Breast epithelium (tissue), 4 donors: ENCODE measurements at regions not wholly inside any gene's neighbourhood (a gene's known extent, or its start where the extent isn't known, plus 50 kb on each side); places are given as distances from the start of the nearest gene placed in this dataset.
A peak's percentile ranks its signal among the peaks of the same experiment; 100 is the strongest.

Experiments used
- DNase-seq, 2 donors: peaks; one replicate each; pipeline ENCODE4 v3.0.0-alpha.2; 2019; ENCODE audit warnings: low spot score in 2 of 2
- H3K27ac ChIP-seq, 2 donors: fragments of 200-600 bp; sonication (generic) in 1 of 2; one replicate each; pipeline ENCODE4 v1.5.1; 2016 to 2019; ENCODE audit warnings: mild to moderate bottlenecking in 1 of 2
- H3K27me3 ChIP-seq, 2 donors: fragments of 200-600 bp; sonication (generic) in 1 of 2; one replicate each; pipeline versions ENCODE4 v1.5.1 to v1.6.0; 2017 to 2019; ENCODE audit warnings: control low read depth in 1 of 2, mild to moderate bottlenecking in 1 of 2
- H3K36me3 ChIP-seq: fragments of 200-600 bp; one replicate; pipeline ENCODE4 v1.5.1; 2019
- H3K4me1 ChIP-seq, 2 donors: fragments of 200-600 bp; sonication (generic); one replicate each; pipeline ENCODE4 v1.5.1; 2016 to 2019; ENCODE audit warnings: control low read depth in 1 of 2
- H3K4me3 ChIP-seq, 3 donors: fragments of 200-600 bp; sonication (generic); 1 replicate in 2 of 3; 2 replicates in 1 of 3; pipeline ENCODE4 v1.5.1; 2016 to 2019; ENCODE audit warnings: mild to moderate bottlenecking in 3 of 3, moderate library complexity in 2 of 3
- H3K9me3 ChIP-seq, 2 donors: fragments of 200-600 bp; sonication (generic) in 1 of 2; one replicate each; pipeline ENCODE4 v1.5.1; 2016 to 2019; ENCODE audit warnings: control low read depth in 1 of 2
- CTCF ChIP-seq, 3 donors: fragments of 450-650 bp; IDR thresholded peaks; one replicate each; pipeline ENCODE4 v1.5.1; 2016 to 2017; ENCODE audit warnings: antibody characterized with exemption in 3 of 3, mild to moderate bottlenecking in 3 of 3, moderate library complexity in 3 of 3
- POLR2A ChIP-seq: fragments of 450-650 bp; IDR thresholded peaks from one replicate; pipeline ENCODE4 v1.6.1; 2016; ENCODE audit warnings: antibody characterized with exemption, mild to moderate bottlenecking, moderate library complexity
- POLR2AphosphoS5 ChIP-seq, 3 donors: sonication (generic); formaldehyde crosslinking; IDR thresholded peaks; one replicate each; pipeline ENCODE4 v1.6.1; 2017; ENCODE audit warnings: antibody characterized with exemption in 3 of 3
- intact Hi-C: fragments of 100-400 bp; cut with DNase I; formaldehyde crosslinking; loops from one replicate; pipeline ENCODE4 v1.15.1; 2023; ENCODE audit warnings: low total_unique reads

GRCh38 chrX:20954014-20954413 is 420.2 kb upstream of the CNKSR2 start:
- intact Hi-C loops = no loop called here
- TF ChIP-seq POLR2A = no peak
- no peak for TF ChIP-seq POLR2AphosphoS5 (IDR thresholded peaks at IDR 0.05)
- TF ChIP-seq CTCF (IDR thresholded peaks at IDR 0.05) = no peak
- no peaks in the 10 kb centered on the region for H3K4me1 ChIP-seq
- no peaks in the 10 kb centered on the region for H3K27me3 ChIP-seq
- no peak overlapping the region for H3K27ac ChIP-seq
- no peaks in the 10 kb centered on the region for H3K36me3 ChIP-seq
- H3K9me3 ChIP-seq = no peaks in the 10 kb centered on the region
- DNase-seq = no peak
- H3K4me3 ChIP-seq = no peak overlapping the region

- Histone ChIP-seq H3K27me3 (no peaks in the 10 kb centered on the region), H3K36me3 (no peaks in the 10 kb centered on the region), H3K9me3 (no peaks in the 10 kb centered on the region), H3K27ac (no peak overlapping the region), H3K4me3 (no peak overlapping the region), H3K4me1 (no peaks in the 10 kb centered on the region)
- TF ChIP-seq POLR2A (no peak), CTCF (IDR thresholded peaks at IDR 0.05) (no peak), POLR2AphosphoS5 (IDR thresholded peaks at IDR 0.05) (no peak)
- DNase-seq = no peak
- intact Hi-C loops = no loop called here
These were observed 422.0 kb upstream of the CNKSR2 start for GRCh38 chrX:20952180-20952579.

GRCh38 chrX:20951016-20951810 is 423.0 kb upstream of the CNKSR2 start:
- H3K9me3 ChIP-seq = no peaks in the 10 kb centered on the region
- H3K27ac ChIP-seq = peak overlapping the region in 1 of 2 donors; percentile 63
- no peaks in the 10 kb centered on the region for H3K36me3 ChIP-seq
- no peak overlapping the region for H3K4me3 ChIP-seq
- H3K4me1 ChIP-seq = no peaks in the 10 kb centered on the region
- TF ChIP-seq CTCF (IDR thresholded peaks at IDR 0.05) (no peak), POLR2AphosphoS5 (IDR thresholded peaks at IDR 0.05) (no peak), POLR2A (no peak)
- peak in 1 of 2 donors; percentile 64 for DNase-seq
- intact Hi-C loops = no loop called here
- no peaks in the 10 kb centered on the region for H3K27me3 ChIP-seq

- DNase-seq = no peak
- H3K36me3 ChIP-seq = no peaks in the 10 kb centered on the region
- H3K27ac ChIP-seq = no peak overlapping the region
- H3K9me3 ChIP-seq = no peaks in the 10 kb centered on the region
- no peaks in the 10 kb centered on the region for H3K4me1 ChIP-seq
- H3K27me3 ChIP-seq = no peaks in the 10 kb centered on the region
- no peak for TF ChIP-seq CTCF (IDR thresholded peaks at IDR 0.05)
- TF ChIP-seq POLR2AphosphoS5 (IDR thresholded peaks at IDR 0.05) = no peak
- no peak for TF ChIP-seq POLR2A
- no peak overlapping the region for H3K4me3 ChIP-seq
- intact Hi-C loops = no loop called here
These were observed 426.8 kb upstream of the CNKSR2 start for GRCh38 chrX:20947411-20947912.

- Histone ChIP-seq H3K27me3 (peaks cover 0 to 7% of the 10 kb centered on the region in 2 donors), H3K27ac (no peak overlapping the region), H3K4me1 (no peaks in the 10 kb centered on the region), H3K9me3 (no peaks in the 10 kb centered on the region), H3K4me3 (no peak overlapping the region), H3K36me3 (no peaks in the 10 kb centered on the region)
- DNase-seq = no peak
- TF ChIP-seq CTCF (IDR thresholded peaks at IDR 0.05) = no peak
- TF ChIP-seq POLR2AphosphoS5 (IDR thresholded peaks at IDR 0.05) = no peak
- no peak for TF ChIP-seq POLR2A
- intact Hi-C loops = no loop called here
These were observed 460.5 kb upstream of the CNKSR2 start for GRCh38 chrX:20913760-20914159.
